ENCODE measurements at regions not wholly inside any gene's neighbourhood (a gene's known extent, or its start where the extent isn't known, plus 50 kb on each side); places are given as distances from the start of the nearest gene placed in this dataset.
"Not testable (repeated sequence)": the region's sequence is repeated elsewhere in the genome, so short reads cannot be mapped to it uniquely, and the experiment has no call there.

- no peak overlapping the region for H3K9ac ChIP-seq
- no peaks in the 10 kb centered on the region for H3K9me3 ChIP-seq
- no peak overlapping the region for H3K4me2 ChIP-seq
- peaks cover 10% of the 10 kb centered on the region for H3K4me1 ChIP-seq
- no peak for TF ChIP-seq Cebpa-rat (IDR thresholded peaks at IDR 0.05)
- no peaks in the 10 kb centered on the region for H4K20me1 ChIP-seq
- no peak overlapping the region for H3K27ac ChIP-seq
- no peaks in the 10 kb centered on the region for H3K27me3 ChIP-seq
- H3K36me3 ChIP-seq: no peaks in the 10 kb centered on the region
- no peak overlapping the region for H3K4me3 ChIP-seq
Measured at GRCh38 chr3:139265131-139266016, 78.4 kb upstream of the MRPS22 start.

- H3K9me3 ChIP-seq: no peaks in the 10 kb centered on the region
- no peak overlapping the region for H3K4me2 ChIP-seq
Measured at GRCh38 chr3:139267300-139268246, 76.2 kb upstream of the MRPS22 start.

GRCh38 chr3:139269984-139270383 lies 73.8 kb upstream of the MRPS22 start:
- TF ChIP-seq Cebpa-rat (IDR thresholded peaks at IDR 0.05): no peak
- Histone ChIP-seq H3K36me3 (no peaks in the 10 kb centered on the region), H3K9ac (no peak overlapping the region), H3K27ac (no peak overlapping the region), H3K4me3 (no peak overlapping the region), H3K9me3 (no peaks in the 10 kb centered on the region), H3K4me1 (no peaks in the 10 kb centered on the region), H3K4me2 (no peak overlapping the region), H4K20me1 (no peaks in the 10 kb centered on the region), H3K27me3 (no peaks in the 10 kb centered on the region)

More at GRCh38 chr3:139267300-139268246, 76.2 kb upstream of the MRPS22 start:
- no peaks in the 10 kb centered on the region for H3K4me1 ChIP-seq
- no peak overlapping the region for H3K27ac ChIP-seq
- no peaks in the 10 kb centered on the region for H3K36me3 ChIP-seq
- no peaks in the 10 kb centered on the region for H3K27me3 ChIP-seq
- no peak for TF ChIP-seq Cebpa-rat (IDR thresholded peaks at IDR 0.05)
- H4K20me1 ChIP-seq: no peaks in the 10 kb centered on the region
- H3K9ac ChIP-seq: no peak overlapping the region
- H3K4me3 ChIP-seq: no peak overlapping the region

- H3K4me2 ChIP-seq, H3K9ac ChIP-seq, H3K27me3 ChIP-seq, H3K27ac ChIP-seq, H3K4me1 ChIP-seq, H3K4me3 ChIP-seq, H3K9me3 ChIP-seq, H3K36me3 ChIP-seq, H4K20me1 ChIP-seq: not testable (repeated sequence)
Measured at GRCh38 chr3:139270652-139271051, 73.2 kb upstream of the MRPS22 start.

- H3K9ac ChIP-seq: no peak overlapping the region
- H3K9me3 ChIP-seq: peaks cover 5% of the 10 kb centered on the region; the same call in 1 of the 2 replicates
- H3K36me3 ChIP-seq: no peaks in the 10 kb centered on the region
- TF ChIP-seq Cebpa-rat (IDR thresholded peaks at IDR 0.05): no peak
- H3K4me3 ChIP-seq: no peak overlapping the region
- no peaks in the 10 kb centered on the region for H3K4me1 ChIP-seq
- H4K20me1 ChIP-seq: no peaks in the 10 kb centered on the region
- H3K4me2 ChIP-seq: no peak overlapping the region
- H3K27ac ChIP-seq: no peak overlapping the region
- no peaks in the 10 kb centered on the region for H3K27me3 ChIP-seq
Measured at GRCh38 chr3:139280027-139280671, 63.7 kb upstream of the MRPS22 start.

GRCh38 chr3:139281096-139281495 lies 62.7 kb upstream of the MRPS22 start:
- no peaks in the 10 kb centered on the region for H3K27me3 ChIP-seq
- H3K4me1 ChIP-seq: no peaks in the 10 kb centered on the region
- peaks cover 5% of the 10 kb centered on the region; the same call in 1 of the 2 replicates for H3K9me3 ChIP-seq
- no peak overlapping the region for H3K4me2 ChIP-seq
- no peak for TF ChIP-seq Cebpa-rat (IDR thresholded peaks at IDR 0.05)
- no peak overlapping the region for H3K27ac ChIP-seq
- no peaks in the 10 kb centered on the region for H4K20me1 ChIP-seq
- no peaks in the 10 kb centered on the region for H3K36me3 ChIP-seq
- no peak overlapping the region for H3K4me3 ChIP-seq
- H3K9ac ChIP-seq: no peak overlapping the region

GRCh38 chr3:139281522-139282196 lies 62.2 kb upstream of the MRPS22 start:
- Histone ChIP-seq H3K27ac (no peak overlapping the region), H3K27me3 (no peaks in the 10 kb centered on the region), H3K36me3 (no peaks in the 10 kb centered on the region), H3K4me2 (no peak overlapping the region), H3K9ac (no peak overlapping the region), H3K4me3 (no peak overlapping the region), H4K20me1 (no peaks in the 10 kb centered on the region), H3K9me3 (peaks cover 5% of the 10 kb centered on the region; the same call in 1 of the 2 replicates), H3K4me1 (no peaks in the 10 kb centered on the region)
- no peak for TF ChIP-seq Cebpa-rat (IDR thresholded peaks at IDR 0.05)

GRCh38 chr3:139283301-139283700 lies 60.5 kb upstream of the MRPS22 start:
- Histone ChIP-seq H3K36me3 (no peaks in the 10 kb centered on the region), H3K4me1 (no peaks in the 10 kb centered on the region), H3K9me3 (no peaks in the 10 kb centered on the region), H3K27me3 (no peaks in the 10 kb centered on the region), H3K27ac (no peak overlapping the region), H4K20me1 (no peaks in the 10 kb centered on the region), H3K9ac (no peak overlapping the region), H3K4me2 (no peak overlapping the region), H3K4me3 (no peak overlapping the region)
- no peak for TF ChIP-seq Cebpa-rat (IDR thresholded peaks at IDR 0.05)

GRCh38 chr3:139284221-139284620 lies 59.6 kb upstream of the MRPS22 start:
- no peak overlapping the region for H3K4me2 ChIP-seq
- H3K9ac ChIP-seq: no peak overlapping the region
- no peak for TF ChIP-seq Cebpa-rat (IDR thresholded peaks at IDR 0.05)
- H3K36me3 ChIP-seq: no peaks in the 10 kb centered on the region
- H3K27me3 ChIP-seq: no peaks in the 10 kb centered on the region
- H4K20me1 ChIP-seq: no peaks in the 10 kb centered on the region
- H3K9me3 ChIP-seq: no peaks in the 10 kb centered on the region
- no peaks in the 10 kb centered on the region for H3K4me1 ChIP-seq
- no peak overlapping the region for H3K4me3 ChIP-seq
- H3K27ac ChIP-seq: no peak overlapping the region
